B cell (primary cell): ENCODE measurements at regions not wholly inside any gene's neighbourhood (a gene's known extent, or its start where the extent isn't known, plus 50 kb on each side); places are given as distances from the start of the nearest gene placed in this dataset.

Experiments used
- ATAC-seq: fragments of 200-7000 bp; cut with Tn5 transposase; one replicate; pipeline ENCODE4 v1.10.0; 2021; ENCODE audit warnings: low read depth, mild to moderate bottlenecking, moderate number of reproducible peaks, moderate library complexity
- CTCF ChIA-PET: fragments of 350-600 bp; sonication (Branson Sonifier 250); formaldehyde crosslinking; loops from one replicate; lab custom pipeline; 2021; ENCODE audit warnings: antibody characterized with exemption, inconsistent platforms; lab: Charles Lee
- POLR2A ChIA-PET: fragments of 350-600 bp; sonication (Branson Sonifier 250); formaldehyde crosslinking; loops from one replicate; lab custom pipeline; 2021; ENCODE audit warnings: antibody characterized with exemption; lab: Charles Lee
- DNase-seq: peaks from one replicate; pipeline ENCODE4 v3.0.0; 2013
- H2AFZ ChIP-seq: 2 replicates; pipeline ENCODE4 v1.6.1; 2012; ENCODE audit warnings: mild to moderate bottlenecking, low read depth, low read length; ENCODE audit not compliant: insufficient read depth, poor library complexity, severe bottlenecking
- H3K27ac ChIP-seq, 2 donors: 1 replicate in 1 of 2; 2 replicates in 1 of 2; pipeline ENCODE4 v1.5.1; 2012 to 2013; ENCODE audit warnings: low read length in 2 of 2, mild to moderate bottlenecking in 2 of 2, moderate library complexity in 1 of 2
- H3K27me3 ChIP-seq, 4 experiments: fragments of 200-600 bp in 1 of 4; sonication (generic) in 1 of 4; replicated peaks in 1 of 4; 1 replicate in 2 of 4; 2 replicates in 2 of 4; pipeline versions ENCODE4 v1.6.1 to v1.7.0; 2013 to 2016; ENCODE audit warnings: low read length in 3 of 4, mild to moderate bottlenecking in 2 of 4, mixed read lengths in 1 of 4, moderate library complexity in 1 of 4; ENCODE audit not compliant: insufficient read depth in 4 of 4, control insufficient read depth in 3 of 4; ENCODE audit errors: control extremely low read depth in 1 of 4
- H3K36me3 ChIP-seq, 2 experiments: replicated peaks in 1 of 2; 1 replicate in 1 of 2; 2 replicates in 1 of 2; pipeline versions ENCODE4 v1.6.1 to v1.7.1; 2013; ENCODE audit warnings: low read length in 1 of 2; ENCODE audit not compliant: insufficient read depth in 2 of 2, control insufficient read depth in 1 of 2; ENCODE audit errors: control extremely low read depth in 1 of 2, extremely low read depth in 1 of 2
- H3K4me1 ChIP-seq, 2 donors: fragments of 200-600 bp in 1 of 2; sonication (generic) in 1 of 2; 1 replicate in 1 of 2; 2 replicates in 1 of 2; pipeline versions ENCODE4 v1.5.1 to v1.6.1; 2013 to 2017; ENCODE audit warnings: low read length in 2 of 2; ENCODE audit not compliant: control insufficient read depth in 2 of 2, insufficient read depth in 2 of 2
- H3K4me2 ChIP-seq: replicated peaks from 2 replicates; pipeline ENCODE3; 2012; ENCODE audit warnings: mild to moderate bottlenecking, low read depth, low read length; ENCODE audit not compliant: poor library complexity, severe bottlenecking
- H3K4me3 ChIP-seq, 5 experiments: fragments of 200-600 bp in 1 of 5; sonication (generic) in 1 of 5; 1 replicate in 3 of 5; 2 replicates in 2 of 5; pipeline versions ENCODE4 v1.5.1 to v1.7.0; 2011 to 2016; ENCODE audit warnings: low read length in 4 of 5, mild to moderate bottlenecking in 4 of 5, low read depth in 2 of 5, control low read depth in 1 of 5, moderate library complexity in 1 of 5; ENCODE audit not compliant: insufficient read depth in 1 of 5; ENCODE audit errors: control extremely low read depth in 1 of 5, extremely low read depth in 1 of 5
- H3K79me2 ChIP-seq: fragments of 200-600 bp; sonication (generic); one replicate; pipeline ENCODE4 v1.6.0; 2016; ENCODE audit warnings: low read length; ENCODE audit not compliant: control insufficient read depth, insufficient read depth
- H3K9ac ChIP-seq: fragments of 200-600 bp; sonication (generic); 2 replicates; pipeline ENCODE4 v1.6.1; 2017; ENCODE audit warnings: mild to moderate bottlenecking, low read length, moderate library complexity
- H3K9me3 ChIP-seq, 3 donors: one replicate each; pipeline versions ENCODE4 v1.6.1 to v1.7.1; 2013; ENCODE audit warnings: low read length in 2 of 3; ENCODE audit not compliant: control insufficient read depth in 2 of 3, insufficient read depth in 1 of 3; ENCODE audit errors: control extremely low read depth in 1 of 3
- H4K20me1 ChIP-seq: 2 replicates; pipeline ENCODE4 v1.6.0; 2012; ENCODE audit warnings: mild to moderate bottlenecking, low read length; ENCODE audit not compliant: insufficient read depth, control insufficient read depth, poor library complexity, severe bottlenecking
- H3K27ac Mint-ChIP-seq: one replicate; pipeline ENCODE4 v1.8.0; 2021; ENCODE audit warnings: mixed read lengths
- H3K27me3 Mint-ChIP-seq: one replicate; pipeline ENCODE4 v1.8.0; 2021; ENCODE audit warnings: mixed read lengths
- H3K4me1 Mint-ChIP-seq: one replicate; pipeline ENCODE4 v1.8.0; 2021; ENCODE audit warnings: mixed read lengths
- H3K4me3 Mint-ChIP-seq: one replicate; pipeline ENCODE4 v1.8.0; 2021; ENCODE audit warnings: mixed read lengths
- H3K9me3 Mint-ChIP-seq: one replicate; pipeline ENCODE4 v1.8.0; 2022; ENCODE audit warnings: mixed read lengths; ENCODE audit not compliant: insufficient read depth
- EZH2 ChIP-seq: IDR thresholded peaks from 2 replicates; pipeline ENCODE4 v1.6.1; 2012; ENCODE audit warnings: borderline replicate concordance, low read depth, mild to moderate bottlenecking, moderate library complexity, low read length; ENCODE audit not compliant: insufficient read depth, poor library complexity, severe bottlenecking
- WGBS: methylation state at CpG from one replicate; pipeline ENCODE4 v1.1.5; 2013; ENCODE audit warnings: missing lambda C conversion rate; ENCODE audit not compliant: insufficient coverage; 5-methylcytosine and 5-hydroxymethylcytosine counted together
- intact Hi-C: fragments of 100-400 bp; cut with micrococcal nuclease; formaldehyde crosslinking; loops from one replicate; pipeline ENCODE4 v1.10.0; 2022
- TF ChIP-seq, protein P1 (sequence below): fragments of 200-600 bp; IDR thresholded peaks from one replicate; pipeline ENCODE4 v1.8.0; 2022; ENCODE audit warnings: antibody characterized with exemption, mild to moderate bottlenecking

DNA sequence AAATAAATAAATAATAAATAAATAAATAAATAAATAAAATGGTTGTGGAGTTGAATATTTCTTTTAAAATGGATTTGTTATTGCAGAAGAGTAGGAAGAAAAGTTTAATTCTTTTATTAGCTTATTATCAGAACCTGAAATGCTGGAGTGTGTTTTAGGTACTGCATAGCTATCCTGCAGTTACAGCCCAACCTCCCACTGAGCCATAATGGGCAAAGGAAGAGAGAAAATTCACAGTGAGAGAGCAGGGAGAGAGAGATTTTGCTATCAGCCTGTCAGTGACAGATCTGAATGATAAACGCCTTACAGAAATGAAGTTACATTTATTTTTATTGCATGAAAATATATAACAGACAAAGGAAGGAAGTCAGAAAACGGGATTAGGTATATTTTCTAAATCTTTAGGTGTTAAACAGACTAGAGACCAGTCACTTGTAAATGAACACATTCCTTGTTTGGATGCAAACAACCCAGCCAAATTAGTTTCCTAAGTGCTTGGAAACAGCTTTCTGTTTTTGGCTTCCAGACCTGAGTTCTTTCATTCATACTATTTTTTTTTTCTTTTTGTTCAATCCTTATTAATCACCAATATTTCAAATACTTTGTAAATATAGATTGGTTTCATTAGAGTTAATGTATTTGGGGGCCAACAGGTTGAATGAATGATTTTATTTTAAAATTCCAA, 425.3 kb downstream of the USP25 start:
- WGBS = no CpG with 5 or more reads among the region's 2 CpGs
- no peak overlapping the region for H3K4me3 Mint-ChIP-seq
- Histone ChIP-seq H3K9me3 (no peaks in the 10 kb centered on the region), H3K79me2 (no peaks in the 10 kb centered on the region), H4K20me1 (no peaks in the 10 kb centered on the region), H3K36me3 (no peaks in the 10 kb centered on the region), H3K4me3 (no peak overlapping the region), H2AFZ (no peak overlapping the region), H3K27me3 (no peaks in the 10 kb centered on the region), H3K9ac (no peak overlapping the region), H3K4me2 (no peak overlapping the region), H3K4me1 (no peaks in the 10 kb centered on the region), H3K27ac (no peak overlapping the region)
- ChIA-PET POLR2A (no interaction called here), CTCF (no interaction called here)
- no peaks in the 10 kb centered on the region for H3K9me3 Mint-ChIP-seq
- no peaks in the 10 kb centered on the region for H3K27me3 Mint-ChIP-seq
- ATAC-seq (no peak), DNase-seq (no peak)
- intact Hi-C loops = no loop called here
- no peak overlapping the region for H3K27ac Mint-ChIP-seq
- H3K4me1 Mint-ChIP-seq = no peaks in the 10 kb centered on the region
- no peak for TF ChIP-seq EZH2
- TF ChIP-seq, protein P1, sequence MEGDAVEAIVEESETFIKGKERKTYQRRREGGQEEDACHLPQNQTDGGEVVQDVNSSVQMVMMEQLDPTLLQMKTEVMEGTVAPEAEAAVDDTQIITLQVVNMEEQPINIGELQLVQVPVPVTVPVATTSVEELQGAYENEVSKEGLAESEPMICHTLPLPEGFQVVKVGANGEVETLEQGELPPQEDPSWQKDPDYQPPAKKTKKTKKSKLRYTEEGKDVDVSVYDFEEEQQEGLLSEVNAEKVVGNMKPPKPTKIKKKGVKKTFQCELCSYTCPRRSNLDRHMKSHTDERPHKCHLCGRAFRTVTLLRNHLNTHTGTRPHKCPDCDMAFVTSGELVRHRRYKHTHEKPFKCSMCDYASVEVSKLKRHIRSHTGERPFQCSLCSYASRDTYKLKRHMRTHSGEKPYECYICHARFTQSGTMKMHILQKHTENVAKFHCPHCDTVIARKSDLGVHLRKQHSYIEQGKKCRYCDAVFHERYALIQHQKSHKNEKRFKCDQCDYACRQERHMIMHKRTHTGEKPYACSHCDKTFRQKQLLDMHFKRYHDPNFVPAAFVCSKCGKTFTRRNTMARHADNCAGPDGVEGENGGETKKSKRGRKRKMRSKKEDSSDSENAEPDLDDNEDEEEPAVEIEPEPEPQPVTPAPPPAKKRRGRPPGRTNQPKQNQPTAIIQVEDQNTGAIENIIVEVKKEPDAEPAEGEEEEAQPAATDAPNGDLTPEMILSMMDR = no peak

DNA sequence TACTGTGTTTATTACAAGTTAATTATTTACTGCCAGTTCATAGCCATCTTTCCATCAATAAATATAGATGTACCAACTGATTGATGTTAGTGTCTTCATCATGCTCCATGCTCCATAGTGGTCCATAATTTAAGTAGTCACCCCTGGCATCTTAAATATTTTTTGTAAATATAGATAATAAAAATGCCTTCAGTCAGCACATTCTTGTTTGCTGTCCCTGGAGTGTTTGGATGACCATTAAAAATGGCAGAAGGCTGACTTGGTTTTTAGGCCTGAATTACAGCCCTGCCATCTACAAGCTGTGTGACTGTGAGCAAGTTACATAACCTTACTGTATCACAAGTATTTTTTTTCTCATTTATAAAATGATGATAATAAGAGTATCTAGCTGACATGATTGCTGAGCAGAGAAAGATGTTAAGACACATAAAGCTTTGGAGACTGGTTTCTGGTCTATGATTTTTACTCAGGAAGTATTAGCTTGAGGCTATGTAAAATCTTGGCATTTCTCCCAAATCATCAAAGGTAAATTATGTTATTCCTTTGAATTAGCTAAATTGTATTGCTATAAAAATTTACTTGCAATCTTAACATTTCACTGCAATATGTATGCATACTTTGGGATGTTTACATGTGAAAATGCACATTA, 427.2 kb downstream of the USP25 start:
- Histone ChIP-seq H3K27ac (no peak overlapping the region), H3K79me2 (no peaks in the 10 kb centered on the region), H4K20me1 (no peaks in the 10 kb centered on the region), H3K9me3 (no peaks in the 10 kb centered on the region), H3K36me3 (no peaks in the 10 kb centered on the region), H3K4me2 (no peak overlapping the region), H2AFZ (no peak overlapping the region), H3K4me3 (no peak overlapping the region), H3K4me1 (no peaks in the 10 kb centered on the region), H3K9ac (no peak overlapping the region), H3K27me3 (no peaks in the 10 kb centered on the region)
- Mint-ChIP-seq H3K9me3 (no peaks in the 10 kb centered on the region), H3K27ac (no peak overlapping the region), H3K4me1 (no peaks in the 10 kb centered on the region), H3K4me3 (no peak overlapping the region), H3K27me3 (no peaks in the 10 kb centered on the region)
- DNase-seq = no peak
- intact Hi-C loops = no loop called here
- ChIA-PET POLR2A (no interaction called here), CTCF (no interaction called here)
- TF ChIP-seq EZH2 = no peak
- TF ChIP-seq, protein P1 = no peak
- ATAC-seq = no peak
